ENCODE measurements at regions not wholly inside any gene's neighbourhood (a gene's known extent, or its start where the extent isn't known, plus 50 kb on each side); places are given as distances from the start of the nearest gene placed in this dataset.
A peak's percentile ranks its signal among the peaks of the same experiment; 100 is the strongest.
"Not testable (repeated sequence)": the region's sequence is repeated elsewhere in the genome, so short reads cannot be mapped to it uniquely, and the experiment has no call there.

DNA sequence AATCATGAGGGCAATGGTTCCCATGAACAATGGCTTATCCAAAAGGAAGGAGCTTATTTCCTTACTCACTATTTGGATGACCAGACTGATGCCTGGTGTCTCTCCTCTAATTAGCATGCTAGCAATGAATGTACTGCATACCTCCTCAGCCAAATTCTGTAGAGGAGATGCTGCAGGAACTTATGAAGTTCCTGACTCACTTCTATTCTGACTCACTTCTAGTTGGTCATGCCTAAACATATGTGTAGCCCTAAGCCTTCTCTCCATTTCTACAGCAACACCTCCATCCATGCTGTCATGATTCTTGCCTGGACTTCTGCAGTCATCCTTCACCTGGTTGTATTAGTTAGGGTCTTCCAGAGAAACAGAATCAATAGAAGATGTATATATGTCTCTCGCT is 59.9 kb upstream of the MRPS9 start:
- intact Hi-C loops (cut with micrococcal nuclease) = loop anchor here (2.0 to 5.0 kb wide), 4 partner anchors 56 to 359 kb away; partner anchors contain the start of gene C2orf49

DNA sequence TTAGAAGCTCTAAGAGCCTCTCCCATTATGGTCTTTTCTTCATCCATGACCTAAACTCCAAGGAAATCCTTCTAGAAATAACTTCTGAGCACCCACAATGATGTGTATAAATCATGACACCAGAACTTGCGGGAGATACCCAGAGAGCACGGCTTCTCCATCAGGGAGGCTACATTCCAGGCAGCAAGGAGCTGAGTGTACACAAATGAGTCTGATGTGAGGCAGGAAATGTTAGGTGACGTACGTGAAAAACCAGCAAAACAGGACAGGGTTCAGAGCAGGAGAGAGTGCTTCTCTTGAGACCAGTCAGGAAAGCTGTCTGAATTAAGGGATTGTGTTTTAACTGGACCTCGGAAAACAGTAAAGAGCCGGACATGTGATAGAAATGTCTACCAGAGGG is 58.1 kb upstream of the MRPS9 start:
- H3K27me3 ChIP-seq (replicated peaks in 1 of 4; ENCODE audit: control extremely low read depth in 1 of 4, control insufficient read depth in 3 of 4, insufficient read depth in 4 of 4, low read length in 3 of 4); H3K4me3 Mint-ChIP-seq; H4K20me1 ChIP-seq (ENCODE audit: control insufficient read depth, insufficient read depth, low read length, poor library complexity, severe bottlenecking); H3K27ac ChIP-seq (ENCODE audit: low read length in 2 of 2); H2AFZ ChIP-seq (ENCODE audit: insufficient read depth, low read depth, low read length, poor library complexity, severe bottlenecking); H3K9me3 ChIP-seq (ENCODE audit: control extremely low read depth in 1 of 3, control insufficient read depth in 2 of 3, insufficient read depth in 1 of 3, low read length in 2 of 3); H3K27me3 Mint-ChIP-seq; H3K27ac Mint-ChIP-seq; CTCF ChIA-PET; H3K4me3 ChIP-seq (ENCODE audit: control extremely low read depth in 1 of 5, extremely low read depth in 1 of 5, insufficient read depth in 1 of 5, low read depth in 2 of 5, low read length in 4 of 5); H3K36me3 ChIP-seq (replicated peaks in 1 of 2; ENCODE audit: control extremely low read depth in 1 of 2, control insufficient read depth in 1 of 2, extremely low read depth in 1 of 2, insufficient read depth in 2 of 2, low read length in 1 of 2); DNase-seq; ATAC-seq (ENCODE audit: low read depth); H3K79me2 ChIP-seq (ENCODE audit: control insufficient read depth, insufficient read depth, low read length); H3K9me3 Mint-ChIP-seq (ENCODE audit: insufficient read depth); POLR2A ChIA-PET; H3K4me2 ChIP-seq (replicated peaks; ENCODE audit: low read depth, low read length, poor library complexity, severe bottlenecking); H3K9ac ChIP-seq (ENCODE audit: low read length): not testable (repeated sequence)
- 94% methylated on average over 6 of the region's 6 CpGs for WGBS (ENCODE audit: insufficient coverage)
- peaks cover 28 to 33% of the 10 kb centered on the region in 2 donors for H3K4me1 ChIP-seq (ENCODE audit: control insufficient read depth in 2 of 2, insufficient read depth in 2 of 2, low read length in 2 of 2)
- intact Hi-C loops (cut with micrococcal nuclease) = loop anchor here (5.0 kb wide), 3 partner anchors 57 to 132 kb away; no protein-coding TSS in a partner anchor
- peaks cover 33% of the 10 kb centered on the region for H3K4me1 Mint-ChIP-seq

More for the DNA sequence above, 59.9 kb upstream of the MRPS9 start:
- H3K9me3 ChIP-seq (ENCODE audit: control extremely low read depth in 1 of 3, control insufficient read depth in 2 of 3, insufficient read depth in 1 of 3, low read length in 2 of 3) = peaks cover 0 to 2% (median 0%) of the 10 kb centered on the region in 3 donors
- no peak for DNase-seq
- H3K4me3 ChIP-seq (ENCODE audit: control extremely low read depth in 1 of 5, extremely low read depth in 1 of 5, insufficient read depth in 1 of 5, low read depth in 2 of 5, low read length in 4 of 5) = no peak overlapping the region
- TF ChIP-seq, protein P1, sequence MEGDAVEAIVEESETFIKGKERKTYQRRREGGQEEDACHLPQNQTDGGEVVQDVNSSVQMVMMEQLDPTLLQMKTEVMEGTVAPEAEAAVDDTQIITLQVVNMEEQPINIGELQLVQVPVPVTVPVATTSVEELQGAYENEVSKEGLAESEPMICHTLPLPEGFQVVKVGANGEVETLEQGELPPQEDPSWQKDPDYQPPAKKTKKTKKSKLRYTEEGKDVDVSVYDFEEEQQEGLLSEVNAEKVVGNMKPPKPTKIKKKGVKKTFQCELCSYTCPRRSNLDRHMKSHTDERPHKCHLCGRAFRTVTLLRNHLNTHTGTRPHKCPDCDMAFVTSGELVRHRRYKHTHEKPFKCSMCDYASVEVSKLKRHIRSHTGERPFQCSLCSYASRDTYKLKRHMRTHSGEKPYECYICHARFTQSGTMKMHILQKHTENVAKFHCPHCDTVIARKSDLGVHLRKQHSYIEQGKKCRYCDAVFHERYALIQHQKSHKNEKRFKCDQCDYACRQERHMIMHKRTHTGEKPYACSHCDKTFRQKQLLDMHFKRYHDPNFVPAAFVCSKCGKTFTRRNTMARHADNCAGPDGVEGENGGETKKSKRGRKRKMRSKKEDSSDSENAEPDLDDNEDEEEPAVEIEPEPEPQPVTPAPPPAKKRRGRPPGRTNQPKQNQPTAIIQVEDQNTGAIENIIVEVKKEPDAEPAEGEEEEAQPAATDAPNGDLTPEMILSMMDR (IDR thresholded peaks at IDR 0.05) = no peak
- TF ChIP-seq EZH2 (IDR thresholded peaks at IDR 0.05; ENCODE audit: borderline replicate concordance, insufficient read depth, low read depth, low read length, poor library complexity, severe bottlenecking) = no peak
- H3K4me1 ChIP-seq (ENCODE audit: control insufficient read depth in 2 of 2, insufficient read depth in 2 of 2, low read length in 2 of 2) = peaks cover 28 to 33% of the 10 kb centered on the region in 2 donors
- ChIA-PET POLR2A (no interaction called here), CTCF (interaction anchor here (1.9 kb wide), 1 partner anchor 55 kb away, joined by 7 read pairs; no protein-coding TSS in a partner anchor)
- no peaks in the 10 kb centered on the region for H3K27me3 Mint-ChIP-seq
- peak overlapping the region; percentile 84 for H3K27ac Mint-ChIP-seq
- no peaks in the 10 kb centered on the region for H3K79me2 ChIP-seq (ENCODE audit: control insufficient read depth, insufficient read depth, low read length)
- H3K9me3 Mint-ChIP-seq (ENCODE audit: insufficient read depth) = no peaks in the 10 kb centered on the region
- no peak for ATAC-seq (ENCODE audit: low read depth)
- H3K36me3 ChIP-seq (replicated peaks in 1 of 2; ENCODE audit: control extremely low read depth in 1 of 2, control insufficient read depth in 1 of 2, extremely low read depth in 1 of 2, insufficient read depth in 2 of 2, low read length in 1 of 2) = no peaks in the 10 kb centered on the region
- peak overlapping the region; percentile 69 for H3K4me2 ChIP-seq (replicated peaks; ENCODE audit: low read depth, low read length, poor library complexity, severe bottlenecking)
- H4K20me1 ChIP-seq (ENCODE audit: control insufficient read depth, insufficient read depth, low read length, poor library complexity, severe bottlenecking) = no peaks in the 10 kb centered on the region
- no peak overlapping the region for H2AFZ ChIP-seq (ENCODE audit: insufficient read depth, low read depth, low read length, poor library complexity, severe bottlenecking)
- peak overlapping the region; percentile 6 for H3K4me3 Mint-ChIP-seq
- H3K9ac ChIP-seq (ENCODE audit: low read length) = no peak overlapping the region
- no CpG with 5 or more reads among the region's 1 CpG for WGBS (ENCODE audit: insufficient coverage)
- H3K4me1 Mint-ChIP-seq = peaks cover 38% of the 10 kb centered on the region
- no peaks in the 10 kb centered on the region for H3K27me3 ChIP-seq (replicated peaks in 1 of 4; ENCODE audit: control extremely low read depth in 1 of 4, control insufficient read depth in 3 of 4, insufficient read depth in 4 of 4, low read length in 3 of 4)
- no peak overlapping the region for H3K27ac ChIP-seq (ENCODE audit: low read length in 2 of 2)
